ENCODE measurements at regions not wholly inside any gene's neighbourhood (a gene's known extent, or its start where the extent isn't known, plus 50 kb on each side); places are given as distances from the start of the nearest gene placed in this dataset.
A peak's percentile ranks its signal among the peaks of the same experiment; 100 is the strongest.

GRCh38 chr6:94478133-94479005 is 1059.0 kb upstream of the EPHA7 start:
- no peak overlapping the region for H3K4me3 ChIP-seq (ENCODE audit: low read length)
- H3K36me3 ChIP-seq (replicated peaks; ENCODE audit: low read depth, low read length) = no peaks in the 10 kb centered on the region
- H3K79me2 ChIP-seq (ENCODE audit: low read length) = no peaks in the 10 kb centered on the region
- no peak overlapping the region for H3K4me2 ChIP-seq (ENCODE audit: low read length)
- H3K27ac ChIP-seq (ENCODE audit: low read length) = no peak overlapping the region
- H2AFZ ChIP-seq (ENCODE audit: low read depth, low read length) = 0 out of 2 replicates have a peak overlapping the region, but pooled peaks have one; percentile 15
- H3K9ac ChIP-seq (ENCODE audit: low read length) = no peak overlapping the region
- H3K27me3 ChIP-seq (ENCODE audit: low read depth, low read length) = no peaks in the 10 kb centered on the region
- TF ChIP-seq CTCF (IDR thresholded peaks at IDR 0.05; ENCODE audit: low read depth, low read length) (no peak), EZH2phosphoT487 (IDR thresholded peaks at IDR 0.05; ENCODE audit: low read depth) (no peak)
- H3K4me1 ChIP-seq (ENCODE audit: low read length) = peaks cover 6% of the 10 kb centered on the region; the same call in 1 of the 2 replicates
- H3K9me3 ChIP-seq (ENCODE audit: insufficient read depth, low read length) = no peaks in the 10 kb centered on the region
- no peaks in the 10 kb centered on the region for H4K20me1 ChIP-seq (ENCODE audit: insufficient read depth, low read length)

- Histone ChIP-seq H4K20me1 (ENCODE audit: insufficient read depth, low read length) (no peaks in the 10 kb centered on the region), H3K4me2 (ENCODE audit: low read length) (no peak overlapping the region), H3K4me3 (ENCODE audit: low read length) (no peak overlapping the region), H3K9ac (ENCODE audit: low read length) (no peak overlapping the region), H3K36me3 (replicated peaks; ENCODE audit: low read depth, low read length) (no peaks in the 10 kb centered on the region), H2AFZ (ENCODE audit: low read depth, low read length) (no peak overlapping the region), H3K4me1 (ENCODE audit: low read length) (peaks cover 2% of the 10 kb centered on the region; the same call in 1 of the 2 replicates), H3K79me2 (ENCODE audit: low read length) (no peaks in the 10 kb centered on the region), H3K9me3 (ENCODE audit: insufficient read depth, low read length) (no peaks in the 10 kb centered on the region), H3K27ac (ENCODE audit: low read length) (no peak overlapping the region), H3K27me3 (ENCODE audit: low read depth, low read length) (no peaks in the 10 kb centered on the region)
- no peak for TF ChIP-seq CTCF (IDR thresholded peaks at IDR 0.05; ENCODE audit: low read depth, low read length)
Measured at GRCh38 chr6:94468830-94469229, 1049.5 kb upstream of the EPHA7 start.

- no peak overlapping the region for H3K4me2 ChIP-seq (ENCODE audit: low read length)
Measured at GRCh38 chr6:94464018-94464510, 1044.7 kb upstream of the EPHA7 start.

More at GRCh38 chr6:94464018-94464510, 1044.7 kb upstream of the EPHA7 start:
- Histone ChIP-seq H3K9ac (ENCODE audit: low read length) (no peak overlapping the region), H3K27ac (ENCODE audit: low read length) (no peak overlapping the region), H3K79me2 (ENCODE audit: low read length) (no peaks in the 10 kb centered on the region), H3K4me1 (ENCODE audit: low read length) (no peaks in the 10 kb centered on the region), H3K27me3 (ENCODE audit: low read depth, low read length) (no peaks in the 10 kb centered on the region), H3K36me3 (replicated peaks; ENCODE audit: low read depth, low read length) (no peaks in the 10 kb centered on the region), H3K9me3 (ENCODE audit: insufficient read depth, low read length) (no peaks in the 10 kb centered on the region), H2AFZ (ENCODE audit: low read depth, low read length) (no peak overlapping the region), H4K20me1 (ENCODE audit: insufficient read depth, low read length) (no peaks in the 10 kb centered on the region), H3K4me3 (ENCODE audit: low read length) (no peak overlapping the region)
- TF ChIP-seq EZH2phosphoT487 (IDR thresholded peaks at IDR 0.05; ENCODE audit: low read depth) = no peak
- no peak for TF ChIP-seq CTCF (IDR thresholded peaks at IDR 0.05; ENCODE audit: low read depth, low read length)

All from OCI-LY3 (cell line).